GM12873 (cell line): ENCODE measurements at regions not wholly inside any gene's neighbourhood (a gene's known extent, or its start where the extent isn't known, plus 50 kb on each side); places are given as distances from the start of the nearest gene placed in this dataset.

Experiments
- TF ChIP-seq, protein P1 (sequence below): IDR thresholded peaks from 2 replicates; pipeline ENCODE4 v1.5.1; 2012; ENCODE audit warnings: low read depth, mild to moderate bottlenecking, moderate library complexity, low read length, control low read depth; ENCODE audit not compliant: insufficient read depth; ENCODE audit errors: missing control alignments

DNA sequence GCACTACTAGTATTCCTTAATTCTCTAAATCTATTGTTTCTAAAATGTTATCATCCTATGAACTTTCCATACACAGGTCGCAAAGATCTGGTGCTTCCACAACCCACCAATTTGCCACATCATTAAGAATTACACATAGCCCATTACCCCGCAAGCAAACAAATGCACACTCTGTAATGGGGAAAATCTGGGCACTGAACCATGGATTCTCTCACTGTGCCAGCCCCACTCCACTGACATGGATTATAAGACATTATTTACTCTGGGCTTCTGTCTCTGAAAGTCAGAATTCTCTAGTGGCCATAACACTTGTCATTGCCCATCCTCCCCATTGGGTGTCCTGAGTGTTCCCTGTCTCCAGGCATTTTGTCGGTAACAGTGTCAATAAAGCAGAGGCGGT, 537.1 kb downstream of the EPHA4 start:
- TF ChIP-seq, protein P1, sequence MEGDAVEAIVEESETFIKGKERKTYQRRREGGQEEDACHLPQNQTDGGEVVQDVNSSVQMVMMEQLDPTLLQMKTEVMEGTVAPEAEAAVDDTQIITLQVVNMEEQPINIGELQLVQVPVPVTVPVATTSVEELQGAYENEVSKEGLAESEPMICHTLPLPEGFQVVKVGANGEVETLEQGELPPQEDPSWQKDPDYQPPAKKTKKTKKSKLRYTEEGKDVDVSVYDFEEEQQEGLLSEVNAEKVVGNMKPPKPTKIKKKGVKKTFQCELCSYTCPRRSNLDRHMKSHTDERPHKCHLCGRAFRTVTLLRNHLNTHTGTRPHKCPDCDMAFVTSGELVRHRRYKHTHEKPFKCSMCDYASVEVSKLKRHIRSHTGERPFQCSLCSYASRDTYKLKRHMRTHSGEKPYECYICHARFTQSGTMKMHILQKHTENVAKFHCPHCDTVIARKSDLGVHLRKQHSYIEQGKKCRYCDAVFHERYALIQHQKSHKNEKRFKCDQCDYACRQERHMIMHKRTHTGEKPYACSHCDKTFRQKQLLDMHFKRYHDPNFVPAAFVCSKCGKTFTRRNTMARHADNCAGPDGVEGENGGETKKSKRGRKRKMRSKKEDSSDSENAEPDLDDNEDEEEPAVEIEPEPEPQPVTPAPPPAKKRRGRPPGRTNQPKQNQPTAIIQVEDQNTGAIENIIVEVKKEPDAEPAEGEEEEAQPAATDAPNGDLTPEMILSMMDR = no peak

DNA sequence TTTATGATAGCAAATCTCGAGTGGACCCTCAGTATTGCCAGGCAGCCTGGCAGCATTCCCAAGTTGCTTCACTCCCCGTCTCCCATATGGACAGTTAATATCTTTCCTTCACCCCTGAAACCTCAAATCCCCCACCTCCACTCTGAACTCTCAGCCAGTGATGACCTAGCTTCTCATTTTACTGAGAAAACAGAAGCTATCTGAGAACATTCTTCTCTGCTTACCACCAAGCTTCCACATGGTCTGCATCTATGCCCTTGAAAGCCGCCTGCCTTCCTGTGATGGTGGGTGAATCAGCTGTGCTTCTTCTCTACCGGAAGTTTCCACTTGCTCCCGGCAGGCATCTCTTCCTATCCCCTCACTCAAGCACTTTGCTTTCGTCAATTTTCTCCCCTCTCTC, 529.2 kb downstream of the EPHA4 start:
- TF ChIP-seq, protein P1 = no peak

DNA sequence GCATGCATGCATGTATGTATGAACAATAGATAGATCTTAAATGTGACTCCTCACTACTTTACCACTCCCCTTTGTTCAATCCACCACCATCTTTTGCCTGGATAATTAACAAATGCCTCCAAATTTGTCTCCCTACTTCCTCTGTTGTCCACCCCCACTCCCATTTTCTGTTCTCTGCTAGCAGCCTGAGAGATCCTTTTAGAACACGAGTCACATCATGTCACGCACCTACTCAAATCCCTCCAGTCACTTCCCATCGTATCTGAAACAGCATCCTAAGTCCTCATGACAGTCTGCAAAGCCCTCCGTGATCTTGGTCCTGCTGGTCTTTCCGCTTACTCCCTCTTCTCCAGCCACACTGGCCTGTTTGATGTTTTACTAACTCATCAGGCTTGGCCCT, 527.3 kb downstream of the EPHA4 start:
- TF ChIP-seq, protein P1 = no peak

DNA sequence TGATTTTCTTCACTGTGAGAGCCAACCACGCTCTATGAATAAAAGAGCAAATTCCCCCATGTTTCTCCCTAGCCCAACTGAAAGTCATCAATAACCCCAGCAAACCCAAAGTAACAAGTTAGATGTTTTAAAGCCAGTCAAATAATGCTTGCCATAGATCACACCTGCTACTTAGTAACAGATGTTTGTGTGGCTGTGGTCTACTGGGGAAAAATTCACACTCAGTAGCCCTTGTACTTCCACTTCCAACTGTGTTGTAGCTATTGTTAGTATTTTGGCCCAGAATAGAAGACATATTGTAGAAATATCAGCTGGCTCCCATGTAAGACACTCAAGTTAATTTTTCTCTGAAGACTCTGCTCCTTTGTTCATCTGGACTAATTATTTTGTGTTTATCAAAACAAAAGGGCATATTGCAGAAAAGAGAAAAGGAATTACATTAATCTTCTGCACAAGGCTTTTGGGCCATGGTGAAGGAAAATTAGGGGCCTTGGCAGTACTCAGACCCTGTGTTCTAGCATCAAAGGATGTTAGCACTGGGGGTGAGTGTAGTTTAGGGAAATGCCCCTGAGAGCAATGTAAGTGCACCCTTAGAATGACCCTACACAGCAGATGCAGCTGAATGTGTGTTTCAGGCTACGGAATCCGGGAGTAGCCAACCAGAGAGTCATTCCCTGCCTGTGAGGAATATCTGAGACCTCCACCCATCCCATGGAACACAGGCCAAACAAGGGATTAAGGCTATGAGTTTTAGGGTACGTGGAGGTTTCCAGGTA, 521.9 kb downstream of the EPHA4 start:
- TF ChIP-seq, protein P1 = no peak

DNA sequence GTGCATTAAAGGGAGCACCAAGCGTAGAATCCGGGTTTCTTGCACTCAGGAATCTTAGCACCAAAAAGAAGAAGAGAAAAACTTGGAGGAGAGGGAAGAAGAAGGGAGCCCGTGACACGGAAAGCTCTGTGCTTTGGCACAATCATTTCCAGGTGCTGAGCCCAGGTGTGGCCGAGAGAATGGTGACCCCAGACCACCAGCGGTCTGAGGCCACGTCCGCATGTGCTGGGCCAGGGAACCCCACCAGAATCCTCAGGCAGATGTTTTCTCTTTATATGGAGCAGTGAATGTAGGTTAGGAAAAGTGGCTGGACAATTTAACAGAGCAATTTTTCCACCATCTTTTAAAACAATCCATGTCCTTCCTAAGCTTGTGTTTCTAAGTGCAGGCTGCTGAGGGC, 520.9 kb downstream of the EPHA4 start:
- TF ChIP-seq, protein P1 = no peak

DNA sequence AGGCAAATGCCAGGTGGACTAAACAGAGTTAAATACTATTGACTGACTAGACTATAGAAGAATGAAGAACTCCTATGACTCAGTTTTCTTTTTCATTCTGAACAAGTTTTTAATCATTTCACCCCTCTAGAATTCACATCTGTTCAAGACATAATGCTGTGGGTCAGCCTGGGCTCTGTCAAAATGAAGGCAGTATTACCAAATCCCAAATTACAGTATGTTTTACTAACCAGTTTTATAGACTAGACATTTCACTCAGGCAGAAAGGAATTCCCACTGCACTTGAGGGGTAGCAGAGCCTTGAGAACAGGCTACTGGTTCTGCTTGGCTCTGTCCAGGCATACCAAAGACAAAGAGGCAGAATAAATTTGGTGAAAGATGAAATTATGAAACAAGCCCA, 511.7 kb downstream of the EPHA4 start:
- TF ChIP-seq, protein P1 = no peak

DNA sequence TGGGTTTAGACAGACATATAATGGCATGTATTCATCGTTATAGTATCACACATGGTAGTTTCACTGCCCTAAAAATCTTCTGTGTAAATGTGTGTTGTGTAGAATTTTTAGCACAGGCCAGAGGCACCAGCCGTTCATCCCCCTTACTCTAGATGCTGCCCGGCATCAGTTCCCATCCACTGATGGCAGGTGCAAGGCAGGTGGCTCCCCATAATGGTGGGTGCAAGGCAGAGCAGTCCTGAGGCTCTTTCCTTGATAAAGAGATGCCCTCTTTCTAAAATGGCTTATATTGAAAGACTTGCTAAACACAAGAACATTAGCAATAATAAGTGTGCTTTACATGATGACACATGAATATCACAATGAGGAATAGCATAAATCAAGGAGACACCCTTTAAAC, 508.5 kb downstream of the EPHA4 start:
- TF ChIP-seq, protein P1 = no peak
